ENCODE measurements at regions not wholly inside any gene's neighbourhood (a gene's known extent, or its start where the extent isn't known, plus 50 kb on each side); places are given as distances from the start of the nearest gene placed in this dataset.

- no peak for TF ChIP-seq CTCF (IDR thresholded peaks at IDR 0.05)
- TF ChIP-seq JUN (IDR thresholded peaks at IDR 0.05) = no peak
- TF ChIP-seq CEBPB (IDR thresholded peaks at IDR 0.05) = no peak
- TF ChIP-seq EP300 (IDR thresholded peaks at IDR 0.05) = no peak
- TF ChIP-seq RAD21 (conservative IDR thresholded peaks at IDR 0.05 in 1 of 2, IDR thresholded peaks at IDR 0.05 in 1 of 2) = no peak
- TF ChIP-seq, protein P1, sequence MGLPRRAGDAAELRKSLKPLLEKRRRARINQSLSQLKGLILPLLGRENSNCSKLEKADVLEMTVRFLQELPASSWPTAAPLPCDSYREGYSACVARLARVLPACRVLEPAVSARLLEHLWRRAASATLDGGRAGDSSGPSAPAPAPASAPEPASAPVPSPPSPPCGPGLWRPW (IDR thresholded peaks at IDR 0.05) = no peak
- TF ChIP-seq POLR2A (IDR thresholded peaks at IDR 0.05; ENCODE audit: low read length) = no peak
- TF ChIP-seq BHLHE40 (IDR thresholded peaks at IDR 0.05; ENCODE audit: low read depth, low read length) = no peak
- TF ChIP-seq MAX (IDR thresholded peaks at IDR 0.05) = no peak
- no peak for TF ChIP-seq CHD4 (IDR thresholded peaks at IDR 0.05; ENCODE audit: borderline replicate concordance)
- TF ChIP-seq KDM5A (IDR thresholded peaks at IDR 0.05) = no peak
- TF ChIP-seq, protein P2, sequence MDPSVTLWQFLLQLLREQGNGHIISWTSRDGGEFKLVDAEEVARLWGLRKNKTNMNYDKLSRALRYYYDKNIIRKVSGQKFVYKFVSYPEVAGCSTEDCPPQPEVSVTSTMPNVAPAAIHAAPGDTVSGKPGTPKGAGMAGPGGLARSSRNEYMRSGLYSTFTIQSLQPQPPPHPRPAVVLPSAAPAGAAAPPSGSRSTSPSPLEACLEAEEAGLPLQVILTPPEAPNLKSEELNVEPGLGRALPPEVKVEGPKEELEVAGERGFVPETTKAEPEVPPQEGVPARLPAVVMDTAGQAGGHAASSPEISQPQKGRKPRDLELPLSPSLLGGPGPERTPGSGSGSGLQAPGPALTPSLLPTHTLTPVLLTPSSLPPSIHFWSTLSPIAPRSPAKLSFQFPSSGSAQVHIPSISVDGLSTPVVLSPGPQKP (IDR thresholded peaks at IDR 0.05; ENCODE audit: low read depth, low read length) = no peak
Measured at GRCh38 chr12:67881565-67881964, 107.7 kb upstream of the IFNG-AS1 start.

All from A549 (cell line).